Neural cell (in vitro differentiated cells): ENCODE measurements at regions not wholly inside any gene's neighbourhood (a gene's known extent, or its start where the extent isn't known, plus 50 kb on each side); places are given as distances from the start of the nearest gene placed in this dataset.

ENCODE experiments used
- H2AFZ ChIP-seq: fragments of 200-600, 300-800 bp; sonication (generic), shearing (Covaris generic); 2 replicates; pipeline ENCODE4 v1.6.0; 2014; ENCODE audit warnings: low read depth, mild to moderate bottlenecking, antibody characterized with exemption, low read length, moderate library complexity
- H3F3A ChIP-seq: fragments of 200-600 bp; shearing (Covaris generic); 2 replicates; pipeline ENCODE4 v1.6.1; 2016; ENCODE audit warnings: mild to moderate bottlenecking, moderate library complexity, mixed read lengths, antibody characterized with exemption, low read length; ENCODE audit not compliant: insufficient read depth, poor library complexity, severe bottlenecking
- H3K27ac ChIP-seq: fragments of 200-600, 300-800 bp; sonication (generic), shearing (Covaris generic); 2 replicates; pipeline ENCODE4 v1.5.1; 2014; ENCODE audit warnings: mild to moderate bottlenecking, low read length, moderate library complexity
- H3K27me3 ChIP-seq: fragments of 300-800, 200-600 bp; sonication (generic), shearing (Covaris generic); 2 replicates; pipeline ENCODE4 v1.6.0; 2014; ENCODE audit warnings: mild to moderate bottlenecking, low read depth, low read length, moderate library complexity; ENCODE audit not compliant: insufficient read depth
- H3K36me3 ChIP-seq: fragments of 300-800, 200-600 bp; sonication (generic), shearing (Covaris generic); 2 replicates; pipeline ENCODE4 v1.5.1; 2014; ENCODE audit warnings: mild to moderate bottlenecking, antibody characterized with exemption, low read length, moderate library complexity; ENCODE audit not compliant: insufficient read depth
- H3K4me2 ChIP-seq: fragments of 300-800, 200-600 bp; sonication (generic), shearing (Covaris generic); 2 replicates; pipeline ENCODE4 v1.6.0; 2014; ENCODE audit warnings: mild to moderate bottlenecking, low read length
- H3K4me3 ChIP-seq: fragments of 300-800, 200-600 bp; sonication (generic), shearing (Covaris generic); 2 replicates; pipeline ENCODE4 v1.5.1; 2014; ENCODE audit warnings: mild to moderate bottlenecking, low read length, moderate library complexity
- H3K79me2 ChIP-seq: fragments of 200-600 bp; shearing (Covaris generic); replicated peaks from 2 replicates; pipeline ENCODE4 v1.6.0; 2014; ENCODE audit warnings: mild to moderate bottlenecking, low read length, moderate library complexity; ENCODE audit not compliant: insufficient read depth
- H3K9ac ChIP-seq: fragments of 300-800, 200-600 bp; sonication (generic), shearing (Covaris generic); 2 replicates; pipeline ENCODE4 v1.6.1; 2016; ENCODE audit warnings: mild to moderate bottlenecking, low read length, mixed read lengths
- H3K9me2 ChIP-seq: fragments of 200-600 bp; shearing (Covaris generic); 2 replicates; pipeline ENCODE4 v1.6.1; 2016; ENCODE audit warnings: mild to moderate bottlenecking, low read length, mixed read lengths; ENCODE audit not compliant: insufficient read depth
- H3K9me3 ChIP-seq: fragments of 200-600, 300-800 bp; sonication (generic), shearing (Covaris generic); 2 replicates; pipeline ENCODE4 v1.6.1; 2016; ENCODE audit warnings: mild to moderate bottlenecking, mixed run types, low read length, moderate library complexity, mixed read lengths
- H4K20me1 ChIP-seq: fragments of 200-600 bp; shearing (Covaris generic); 2 replicates; pipeline ENCODE4 v1.6.1; 2016; ENCODE audit warnings: mild to moderate bottlenecking, mixed run types; ENCODE audit not compliant: insufficient read depth
- EP300 ChIP-seq: fragments of 450-650 bp; conservative IDR thresholded peaks from 2 replicates; pipeline ENCODE4 v1.6.1; 2014; ENCODE audit warnings: antibody characterized with exemption, mild to moderate bottlenecking, moderate library complexity; ENCODE audit not compliant: poor library complexity, severe bottlenecking
- EZH2 ChIP-seq: fragments of 200-600, 300-800 bp; shearing (Covaris generic), sonication (generic); IDR thresholded peaks from 2 replicates; pipeline ENCODE4 v1.6.1; 2014; ENCODE audit warnings: antibody characterized with exemption, low read length, borderline replicate concordance, mild to moderate bottlenecking; ENCODE audit not compliant: insufficient read depth, poor library complexity, severe bottlenecking
- MXI1 ChIP-seq: fragments of 450-650 bp; conservative IDR thresholded peaks from 2 replicates; pipeline ENCODE4 v1.6.1; 2014; ENCODE audit warnings: antibody characterized with exemption, mild to moderate bottlenecking; ENCODE audit not compliant: poor library complexity, severe bottlenecking
- POLR2AphosphoS5 ChIP-seq: IDR thresholded peaks from 2 replicates; pipeline ENCODE4 v1.6.1; 2012
- RAD21 ChIP-seq: fragments of 450-650 bp; conservative IDR thresholded peaks from 2 replicates; pipeline ENCODE4 v1.6.1; 2014; ENCODE audit warnings: antibody characterized with exemption, mild to moderate bottlenecking, moderate library complexity
- SMC3 ChIP-seq: fragments of 450-650 bp; conservative IDR thresholded peaks from 2 replicates; pipeline ENCODE4 v1.6.1; 2014; ENCODE audit warnings: antibody characterized with exemption, mild to moderate bottlenecking, moderate library complexity; ENCODE audit not compliant: poor library complexity
- TAF1 ChIP-seq: IDR thresholded peaks from 2 replicates; pipeline ENCODE4 v1.6.1; 2012; ENCODE audit warnings: low read depth
- TF ChIP-seq, protein P1 (sequence below): fragments of 450-650 bp; IDR thresholded peaks from 2 replicates; pipeline ENCODE4 v1.5.1; 2014; ENCODE audit warnings: antibody characterized with exemption, mild to moderate bottlenecking, moderate library complexity; ENCODE audit not compliant: poor library complexity, severe bottlenecking
- TF ChIP-seq, protein P2 (sequence below): IDR thresholded peaks from 2 replicates; pipeline ENCODE4 v1.6.1; 2012; ENCODE audit warnings: borderline replicate concordance

DNA sequence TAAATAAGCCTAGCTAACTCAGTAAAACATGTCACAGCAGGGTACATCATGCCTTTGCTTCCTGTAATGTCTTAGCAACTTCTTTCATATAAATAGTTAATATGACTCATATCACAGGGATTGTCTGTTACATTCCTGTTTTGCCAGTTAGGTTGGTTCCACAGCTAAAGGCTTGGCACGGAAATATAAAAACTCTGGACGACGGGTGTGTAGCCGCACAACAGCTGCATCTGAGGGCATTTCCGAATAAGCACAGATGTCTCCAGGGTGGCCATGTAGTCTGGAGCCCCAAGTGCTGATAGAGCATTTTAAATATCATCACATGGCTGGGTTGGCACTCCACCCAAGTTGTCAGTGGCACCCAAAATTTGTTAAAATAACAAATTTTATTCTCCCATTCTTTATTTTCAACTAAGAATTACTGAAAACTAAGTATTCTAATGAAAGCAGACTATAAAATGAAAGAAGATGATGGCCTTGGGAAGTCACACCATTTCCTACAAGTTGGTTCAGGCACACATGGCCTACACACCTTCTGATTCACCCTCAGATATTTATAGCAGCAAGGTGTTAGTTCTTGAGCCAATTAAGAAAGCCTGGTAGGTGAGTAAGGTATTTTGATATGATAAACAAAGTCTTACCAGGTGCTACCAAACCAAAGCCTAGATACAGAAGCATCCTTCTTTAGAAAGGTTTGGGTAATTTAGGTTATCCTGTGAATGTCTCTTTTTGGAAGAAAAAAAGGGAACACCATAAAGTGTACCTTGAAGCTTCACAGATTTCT is 61.8 kb upstream of the STK17B start:
- H3K27ac ChIP-seq, result no peak overlapping the region
- TF ChIP-seq EP300 (no peak), EZH2 (no peak), SMC3 (no peak), POLR2AphosphoS5 (no peak), TAF1 (no peak), MXI1 (no peak), RAD21 (no peak)
- TF ChIP-seq, protein P1, sequence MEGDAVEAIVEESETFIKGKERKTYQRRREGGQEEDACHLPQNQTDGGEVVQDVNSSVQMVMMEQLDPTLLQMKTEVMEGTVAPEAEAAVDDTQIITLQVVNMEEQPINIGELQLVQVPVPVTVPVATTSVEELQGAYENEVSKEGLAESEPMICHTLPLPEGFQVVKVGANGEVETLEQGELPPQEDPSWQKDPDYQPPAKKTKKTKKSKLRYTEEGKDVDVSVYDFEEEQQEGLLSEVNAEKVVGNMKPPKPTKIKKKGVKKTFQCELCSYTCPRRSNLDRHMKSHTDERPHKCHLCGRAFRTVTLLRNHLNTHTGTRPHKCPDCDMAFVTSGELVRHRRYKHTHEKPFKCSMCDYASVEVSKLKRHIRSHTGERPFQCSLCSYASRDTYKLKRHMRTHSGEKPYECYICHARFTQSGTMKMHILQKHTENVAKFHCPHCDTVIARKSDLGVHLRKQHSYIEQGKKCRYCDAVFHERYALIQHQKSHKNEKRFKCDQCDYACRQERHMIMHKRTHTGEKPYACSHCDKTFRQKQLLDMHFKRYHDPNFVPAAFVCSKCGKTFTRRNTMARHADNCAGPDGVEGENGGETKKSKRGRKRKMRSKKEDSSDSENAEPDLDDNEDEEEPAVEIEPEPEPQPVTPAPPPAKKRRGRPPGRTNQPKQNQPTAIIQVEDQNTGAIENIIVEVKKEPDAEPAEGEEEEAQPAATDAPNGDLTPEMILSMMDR, result no peak
- TF ChIP-seq, protein P2, sequence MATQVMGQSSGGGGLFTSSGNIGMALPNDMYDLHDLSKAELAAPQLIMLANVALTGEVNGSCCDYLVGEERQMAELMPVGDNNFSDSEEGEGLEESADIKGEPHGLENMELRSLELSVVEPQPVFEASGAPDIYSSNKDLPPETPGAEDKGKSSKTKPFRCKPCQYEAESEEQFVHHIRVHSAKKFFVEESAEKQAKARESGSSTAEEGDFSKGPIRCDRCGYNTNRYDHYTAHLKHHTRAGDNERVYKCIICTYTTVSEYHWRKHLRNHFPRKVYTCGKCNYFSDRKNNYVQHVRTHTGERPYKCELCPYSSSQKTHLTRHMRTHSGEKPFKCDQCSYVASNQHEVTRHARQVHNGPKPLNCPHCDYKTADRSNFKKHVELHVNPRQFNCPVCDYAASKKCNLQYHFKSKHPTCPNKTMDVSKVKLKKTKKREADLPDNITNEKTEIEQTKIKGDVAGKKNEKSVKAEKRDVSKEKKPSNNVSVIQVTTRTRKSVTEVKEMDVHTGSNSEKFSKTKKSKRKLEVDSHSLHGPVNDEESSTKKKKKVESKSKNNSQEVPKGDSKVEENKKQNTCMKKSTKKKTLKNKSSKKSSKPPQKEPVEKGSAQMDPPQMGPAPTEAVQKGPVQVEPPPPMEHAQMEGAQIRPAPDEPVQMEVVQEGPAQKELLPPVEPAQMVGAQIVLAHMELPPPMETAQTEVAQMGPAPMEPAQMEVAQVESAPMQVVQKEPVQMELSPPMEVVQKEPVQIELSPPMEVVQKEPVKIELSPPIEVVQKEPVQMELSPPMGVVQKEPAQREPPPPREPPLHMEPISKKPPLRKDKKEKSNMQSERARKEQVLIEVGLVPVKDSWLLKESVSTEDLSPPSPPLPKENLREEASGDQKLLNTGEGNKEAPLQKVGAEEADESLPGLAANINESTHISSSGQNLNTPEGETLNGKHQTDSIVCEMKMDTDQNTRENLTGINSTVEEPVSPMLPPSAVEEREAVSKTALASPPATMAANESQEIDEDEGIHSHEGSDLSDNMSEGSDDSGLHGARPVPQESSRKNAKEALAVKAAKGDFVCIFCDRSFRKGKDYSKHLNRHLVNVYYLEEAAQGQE, result no peak
- H3K79me2 ChIP-seq, result no peaks in the 10 kb centered on the region
- no peaks in the 10 kb centered on the region for H3F3A ChIP-seq
- H3K4me3 ChIP-seq, result no peak overlapping the region
- no peaks in the 10 kb centered on the region for H3K9me2 ChIP-seq
- no peak overlapping the region for H2AFZ ChIP-seq
- H4K20me1 ChIP-seq, result no peaks in the 10 kb centered on the region
- H3K27me3 ChIP-seq, result no peaks in the 10 kb centered on the region
- H3K9ac ChIP-seq, result no peak overlapping the region
- no peaks in the 10 kb centered on the region for H3K9me3 ChIP-seq
- H3K36me3 ChIP-seq, result no peaks in the 10 kb centered on the region
- no peak overlapping the region for H3K4me2 ChIP-seq

DNA sequence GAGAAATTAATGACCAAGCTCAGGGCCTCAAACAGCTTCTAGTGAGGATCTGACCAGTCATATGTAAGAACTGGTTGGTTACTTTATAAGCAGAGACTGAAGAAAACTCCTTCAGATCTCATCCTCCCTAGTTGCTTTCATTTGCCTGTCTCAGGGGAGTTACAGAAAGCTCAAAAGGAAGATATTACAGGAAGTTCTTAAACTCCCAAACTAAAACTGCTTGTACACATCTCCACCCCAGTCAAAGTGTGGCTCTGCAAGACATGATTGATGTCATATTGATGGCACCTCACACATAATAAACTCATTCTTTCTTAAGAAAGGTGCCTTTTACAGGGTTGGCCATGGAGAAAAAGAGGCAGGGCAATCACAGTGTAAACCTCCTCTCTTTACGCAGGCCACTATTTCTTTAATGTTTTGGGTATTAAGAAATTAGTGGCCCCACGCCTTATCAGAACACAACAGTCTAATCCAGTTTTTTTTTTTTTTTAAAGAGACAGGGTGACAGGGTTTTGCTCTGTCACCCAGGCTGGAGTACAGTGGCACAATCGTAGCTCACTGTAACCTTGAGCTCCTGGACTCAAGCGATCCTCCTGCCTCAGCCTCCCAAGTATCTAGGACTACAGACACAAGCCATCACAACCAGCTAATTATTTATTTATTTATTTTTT is 62.6 kb upstream of the STK17B start:
- Histone ChIP-seq H3K27ac (no peak overlapping the region), H3K36me3 (peaks cover under 1% of the 10 kb centered on the region), H3K9ac (no peak overlapping the region), H3K79me2 (no peaks in the 10 kb centered on the region), H3F3A (no peaks in the 10 kb centered on the region), H3K9me3 (no peaks in the 10 kb centered on the region), H2AFZ (no peak overlapping the region), H3K4me3 (no peak overlapping the region), H4K20me1 (no peaks in the 10 kb centered on the region), H3K27me3 (no peaks in the 10 kb centered on the region), H3K4me2 (no peak overlapping the region), H3K9me2 (no peaks in the 10 kb centered on the region)
- TF ChIP-seq EP300, result no peak
- no peak for TF ChIP-seq EZH2
- TF ChIP-seq, protein P2, result no peak
- TF ChIP-seq SMC3, result no peak
- TF ChIP-seq POLR2AphosphoS5, result no peak
- TF ChIP-seq, protein P1, result no peak
- no peak for TF ChIP-seq RAD21
- TF ChIP-seq TAF1, result no peak
- TF ChIP-seq MXI1, result no peak
